GM20000 (cell line): ENCODE measurements at regions not wholly inside any gene's neighbourhood (a gene's known extent, or its start where the extent isn't known, plus 50 kb on each side); places are given as distances from the start of the nearest gene placed in this dataset.

Source experiments
- DNase-seq: peaks from one replicate; pipeline ENCODE4 v3.0.0; 2012; ENCODE audit warnings: low spot score
- CTCF ChIP-seq: IDR thresholded peaks from 2 replicates; pipeline ENCODE4 v1.5.1; 2012; ENCODE audit warnings: mild to moderate bottlenecking, control low read depth; ENCODE audit errors: extremely low read depth, missing control alignments

DNA sequence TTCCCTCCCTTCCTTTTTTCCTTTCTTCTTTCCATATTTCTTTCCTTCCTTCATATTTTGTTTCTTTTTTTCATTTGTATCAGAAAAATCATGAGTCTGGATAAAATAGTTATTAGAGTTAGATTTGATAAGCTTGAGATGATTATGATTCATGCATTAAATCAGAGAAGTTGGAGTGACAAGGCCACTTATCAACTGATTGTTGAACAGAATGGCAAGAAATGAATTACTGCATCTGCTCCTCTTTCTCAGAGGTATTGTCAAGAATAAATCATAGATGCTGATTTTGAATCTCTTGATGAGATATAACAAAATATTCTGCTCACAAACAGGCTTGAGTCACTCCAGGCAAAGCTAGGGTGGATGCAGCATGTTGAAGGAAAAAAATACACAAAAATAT, 54.6 kb upstream of the ANO5 start:
- DNase-seq: no peak
- no peak for TF ChIP-seq CTCF
